Spleen (tissue), 7 donors: ENCODE measurements at regions not wholly inside any gene's neighbourhood (a gene's known extent, or its start where the extent isn't known, plus 50 kb on each side); places are given as distances from the start of the nearest gene placed in this dataset.

Experiments used
- POLR2A ChIP-seq, 3 donors: fragments of 450-650 bp; IDR thresholded peaks; one replicate each; pipeline ENCODE4 v1.5.1; 2017; ENCODE audit warnings: antibody characterized with exemption in 3 of 3, mild to moderate bottlenecking in 1 of 3
- TF ChIP-seq, protein P1 (sequence below), 11 experiments: fragments of 200-600 bp in 7 of 11; fragments of 450-650 bp in 4 of 11; sonication (generic) in 4 of 11; IDR thresholded peaks in 8 of 11; conservative IDR thresholded peaks in 3 of 11; 1 replicate in 7 of 11; 2 replicates in 4 of 11; pipeline versions ENCODE4 v1.4.0 to v1.8.0; 2016 to 2021; ENCODE audit warnings: antibody characterized with exemption in 11 of 11, inconsistent platforms in 4 of 11, mild to moderate bottlenecking in 1 of 11
- donor health status: DM: no; HTN: no; CAD: no; lungs with moderate emphysema.
- donor health status: DM: no; HTN: no; CAD: no.
- donor health status: DM: no; HTN: no; CAD: no.

DNA sequence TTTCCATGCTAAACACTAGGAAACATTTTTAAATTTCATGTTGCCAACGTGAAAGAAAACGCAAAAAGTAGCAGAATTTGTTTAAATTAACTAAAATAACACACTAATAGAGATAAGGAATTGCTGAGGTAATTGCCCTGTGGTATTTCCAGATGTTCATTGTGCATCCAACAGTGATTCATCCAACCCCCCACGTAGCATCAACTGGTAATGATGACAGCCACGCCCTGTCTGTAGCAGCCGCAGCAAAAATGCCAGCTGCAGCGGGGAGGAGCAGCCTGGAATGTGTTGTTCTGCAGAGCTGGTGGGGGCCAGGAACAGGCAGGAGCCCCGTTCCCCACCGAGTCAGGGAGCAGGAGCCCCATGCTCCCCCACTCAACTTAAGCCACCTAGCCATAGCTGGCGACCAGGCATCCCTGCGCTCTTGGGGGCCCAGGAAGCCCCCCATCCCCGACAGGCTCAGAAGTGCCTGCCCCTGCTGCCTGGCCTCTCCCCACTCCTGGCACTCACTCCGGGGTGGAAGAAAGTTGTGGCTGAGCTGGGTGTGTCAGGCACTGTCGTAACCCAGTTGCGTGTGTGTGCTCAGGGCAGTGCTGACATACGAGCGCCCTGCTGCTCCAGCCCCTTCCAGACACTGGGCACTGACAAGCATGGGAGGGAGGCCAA lies 695.1 kb upstream of the ACVR2A start:
- TF ChIP-seq POLR2A (IDR thresholded peaks at IDR 0.05): no peak
- TF ChIP-seq, protein P1, sequence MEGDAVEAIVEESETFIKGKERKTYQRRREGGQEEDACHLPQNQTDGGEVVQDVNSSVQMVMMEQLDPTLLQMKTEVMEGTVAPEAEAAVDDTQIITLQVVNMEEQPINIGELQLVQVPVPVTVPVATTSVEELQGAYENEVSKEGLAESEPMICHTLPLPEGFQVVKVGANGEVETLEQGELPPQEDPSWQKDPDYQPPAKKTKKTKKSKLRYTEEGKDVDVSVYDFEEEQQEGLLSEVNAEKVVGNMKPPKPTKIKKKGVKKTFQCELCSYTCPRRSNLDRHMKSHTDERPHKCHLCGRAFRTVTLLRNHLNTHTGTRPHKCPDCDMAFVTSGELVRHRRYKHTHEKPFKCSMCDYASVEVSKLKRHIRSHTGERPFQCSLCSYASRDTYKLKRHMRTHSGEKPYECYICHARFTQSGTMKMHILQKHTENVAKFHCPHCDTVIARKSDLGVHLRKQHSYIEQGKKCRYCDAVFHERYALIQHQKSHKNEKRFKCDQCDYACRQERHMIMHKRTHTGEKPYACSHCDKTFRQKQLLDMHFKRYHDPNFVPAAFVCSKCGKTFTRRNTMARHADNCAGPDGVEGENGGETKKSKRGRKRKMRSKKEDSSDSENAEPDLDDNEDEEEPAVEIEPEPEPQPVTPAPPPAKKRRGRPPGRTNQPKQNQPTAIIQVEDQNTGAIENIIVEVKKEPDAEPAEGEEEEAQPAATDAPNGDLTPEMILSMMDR (IDR thresholded peaks at IDR 0.05 in 8 of 11, conservative IDR thresholded peaks at IDR 0.05 in 3 of 11): no peak
